Activated naive CD4-positive, alpha-beta T cell treated with anti-CD3 and anti-CD28 coated beads, Interleukin-2, amount 50 U/mL, for 16 hours (primary cell): ENCODE measurements at regions not wholly inside any gene's neighbourhood (a gene's known extent, or its start where the extent isn't known, plus 50 kb on each side); places are given as distances from the start of the nearest gene placed in this dataset.
"Not testable (repeated sequence)": the region's sequence is repeated elsewhere in the genome, so short reads cannot be mapped to it uniquely, and the experiment has no call there.

Experiments
- DNase-seq: peaks from one replicate; pipeline ENCODE4 v3.0.0-alpha.2; 2020

DNA sequence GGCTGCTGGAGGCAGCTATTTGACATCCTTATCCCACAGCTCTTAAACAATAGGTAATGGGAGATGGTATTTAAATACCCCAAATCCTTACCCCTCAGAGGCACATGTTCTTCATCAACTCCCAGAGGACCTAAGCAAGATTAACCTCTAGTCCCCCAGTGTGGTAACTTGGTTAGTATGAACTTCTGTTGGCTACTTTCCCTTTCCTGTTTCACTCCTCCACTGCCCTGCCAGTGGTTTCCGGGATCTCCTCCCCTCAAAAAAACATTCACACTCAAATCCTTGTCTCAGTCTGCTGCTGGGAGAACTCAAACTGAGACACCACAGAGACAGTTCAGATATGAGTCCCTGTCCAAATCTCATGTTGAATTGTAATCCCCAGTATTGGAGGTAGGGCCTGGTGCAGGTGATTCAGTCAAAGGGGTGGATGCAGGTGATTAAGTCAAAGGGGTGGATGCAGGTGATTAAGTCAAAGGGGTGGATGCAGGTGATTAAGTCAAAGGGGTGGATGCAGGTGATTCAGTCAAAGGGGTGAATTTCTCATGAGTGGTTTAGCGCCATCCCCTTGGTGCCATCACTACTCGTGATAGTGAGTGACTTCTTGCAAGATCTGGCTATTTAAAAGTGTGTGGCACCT lies 335.0 kb upstream of the CTNNB1 start:
- no peak for DNase-seq

DNA sequence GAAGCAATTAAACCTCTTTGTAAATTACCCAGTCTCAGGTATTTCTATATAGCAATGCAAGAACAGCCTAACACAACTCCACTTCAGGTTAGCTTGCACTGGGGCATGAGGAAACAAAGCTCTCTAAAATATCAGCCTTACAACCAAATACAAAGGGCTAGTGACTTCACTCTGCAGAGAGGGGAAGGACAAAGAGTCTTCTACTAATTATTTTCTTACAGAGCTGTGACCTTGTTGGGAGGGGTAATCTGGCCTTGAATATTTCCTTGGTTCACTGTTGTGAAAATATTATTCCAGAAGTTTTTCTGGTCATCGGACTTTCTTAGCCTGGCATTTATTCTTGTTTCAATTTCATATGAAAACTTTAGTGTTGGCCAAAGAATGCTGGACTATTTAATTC lies 334.4 kb upstream of the CTNNB1 start:
- no peak for DNase-seq

DNA sequence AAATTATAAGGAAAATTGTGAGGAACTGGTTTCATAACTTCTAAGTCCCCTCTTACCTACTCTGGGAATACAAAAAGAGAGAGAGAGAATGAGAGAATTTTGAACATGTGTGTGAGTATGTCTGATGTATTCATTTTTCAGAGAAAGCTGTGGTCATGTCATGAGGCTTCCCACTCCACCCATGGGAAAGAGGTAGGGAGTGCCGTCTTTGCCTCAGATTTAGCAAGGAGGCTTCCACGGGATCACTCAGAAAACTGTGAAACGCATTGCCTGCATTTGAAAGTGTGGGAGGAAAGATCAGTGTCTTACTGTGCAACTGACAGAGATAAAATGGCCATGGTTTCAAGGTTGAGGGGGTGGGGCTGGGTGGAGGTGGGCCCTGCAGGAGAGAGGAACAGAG lies 331.5 kb upstream of the CTNNB1 start:
- no peak for DNase-seq

DNA sequence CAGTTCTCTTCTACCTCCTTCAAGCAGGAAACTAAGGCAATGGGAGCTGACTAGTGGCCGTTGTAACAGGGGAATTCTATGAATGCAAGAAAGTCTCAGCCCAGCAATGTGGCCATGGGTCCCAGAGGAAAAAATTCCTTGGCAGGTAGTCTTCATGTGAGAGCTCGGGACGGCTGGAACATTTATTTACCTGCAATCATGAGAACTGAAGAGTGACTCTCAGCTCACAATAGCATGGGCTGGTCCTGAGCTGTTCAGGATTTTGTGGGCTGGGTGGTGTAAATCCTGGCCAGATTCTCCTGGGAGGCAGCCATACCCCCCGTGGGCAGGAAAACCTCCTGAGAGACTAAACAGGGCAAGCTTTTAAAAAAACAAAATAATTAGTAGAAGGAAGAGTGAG lies 330.3 kb upstream of the CTNNB1 start:
- DNase-seq, result no peak

DNA sequence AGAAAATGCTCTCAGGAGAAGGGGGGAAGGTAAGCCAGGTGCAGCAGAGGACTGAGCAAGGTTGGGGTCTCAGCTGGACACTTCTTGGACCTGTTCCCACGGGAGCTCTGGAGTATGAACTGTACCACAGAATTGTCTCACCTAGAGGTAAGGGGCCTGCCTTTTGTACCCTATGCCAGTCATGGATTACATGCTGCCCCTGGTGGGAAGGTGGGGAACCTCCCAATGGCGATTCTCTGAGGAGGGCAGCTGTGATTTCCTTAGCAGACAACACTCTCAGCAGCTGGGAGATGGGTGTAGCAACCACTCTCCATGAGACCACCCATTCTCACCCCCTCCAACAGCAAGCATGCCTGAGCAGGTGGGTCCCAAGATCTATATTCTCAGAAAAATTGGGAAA lies 329.4 kb upstream of the CTNNB1 start:
- no peak for DNase-seq

DNA sequence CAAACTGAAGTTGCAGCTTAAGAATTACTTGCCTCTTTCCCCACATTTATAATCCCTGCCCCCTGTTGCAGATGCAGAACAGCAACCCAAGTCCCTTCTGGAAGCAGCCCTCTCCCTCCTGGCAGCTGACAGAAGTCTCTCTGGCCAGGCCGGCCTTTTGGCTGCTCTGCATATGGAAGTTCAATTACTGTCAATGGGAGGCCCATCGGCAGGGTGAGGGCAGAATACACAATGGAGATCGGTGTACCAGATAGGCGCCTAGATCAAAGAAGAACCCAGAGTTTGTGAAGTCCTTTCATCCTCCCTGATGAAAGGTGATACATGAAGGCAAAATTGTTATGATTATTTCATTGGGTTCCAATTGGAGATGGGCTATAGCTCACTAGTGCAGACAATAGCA lies 327.9 kb upstream of the CTNNB1 start:
- no peak for DNase-seq

GRCh38 chr3:40872258-40872920 lies 326.9 kb upstream of the CTNNB1 start:
- DNase-seq, result no peak

DNA sequence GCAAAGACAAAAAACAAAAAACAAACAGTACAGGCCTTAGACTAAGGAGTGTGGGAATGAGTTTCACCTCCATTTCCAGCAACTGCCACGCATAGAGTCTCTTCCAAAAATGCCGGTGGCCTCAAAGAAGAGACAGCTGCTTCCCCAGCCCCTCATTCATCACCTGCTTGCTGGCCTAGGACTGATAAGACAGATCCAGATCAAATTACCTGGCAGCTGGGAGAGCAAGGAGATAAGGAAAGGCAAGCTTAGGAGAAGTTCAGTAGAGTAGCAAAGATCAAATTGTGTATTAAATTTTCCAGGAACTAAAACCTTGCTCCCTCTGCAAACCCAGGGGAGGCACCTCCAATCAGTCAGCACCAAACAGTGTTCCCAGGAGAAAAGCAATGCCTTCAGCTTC lies 325.8 kb upstream of the CTNNB1 start:
- no peak for DNase-seq

GRCh38 chr3:40873934-40874699 lies 325.2 kb upstream of the CTNNB1 start:
- DNase-seq, result no peak

DNA sequence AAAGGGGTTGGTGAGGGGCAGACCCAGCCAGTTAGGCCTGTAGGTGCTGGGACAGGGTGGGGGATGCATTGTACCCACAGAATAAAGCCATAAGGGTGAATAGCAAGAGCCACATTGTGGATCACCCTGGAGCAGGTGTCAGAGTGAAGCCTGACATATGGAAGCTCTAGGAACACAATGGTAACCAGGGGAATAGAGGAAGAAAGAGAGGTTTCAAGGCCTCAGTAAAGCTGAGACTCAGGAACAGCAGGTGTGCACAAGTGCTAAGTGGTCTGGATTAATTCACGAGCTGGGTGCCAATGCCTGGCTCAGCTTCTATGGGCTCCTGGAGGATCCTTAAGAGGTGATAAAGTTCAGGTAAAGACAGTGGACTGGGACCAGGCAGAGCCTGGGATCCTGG lies 323.7 kb upstream of the CTNNB1 start:
- DNase-seq, result no peak

DNA sequence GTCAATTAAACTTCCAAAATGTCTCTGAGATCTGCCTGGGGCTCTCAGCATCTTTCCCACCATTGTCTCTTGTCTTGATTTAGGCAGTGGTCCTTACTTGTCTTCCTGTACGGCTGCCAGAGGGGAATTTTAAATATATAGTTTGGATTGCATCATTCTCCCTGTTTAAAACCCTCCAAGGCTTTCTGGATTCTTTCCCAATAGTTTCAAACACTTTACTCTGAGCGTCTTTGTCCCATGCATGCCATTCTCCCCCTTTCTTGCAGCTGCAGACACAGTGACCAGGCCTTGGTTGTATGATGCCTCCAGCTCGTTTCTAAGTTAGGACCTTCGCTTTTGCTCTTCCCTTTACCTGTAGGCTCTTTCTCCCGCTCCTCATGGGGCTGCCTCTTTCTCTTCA lies 323.3 kb upstream of the CTNNB1 start:
- DNase-seq, result no peak

DNA sequence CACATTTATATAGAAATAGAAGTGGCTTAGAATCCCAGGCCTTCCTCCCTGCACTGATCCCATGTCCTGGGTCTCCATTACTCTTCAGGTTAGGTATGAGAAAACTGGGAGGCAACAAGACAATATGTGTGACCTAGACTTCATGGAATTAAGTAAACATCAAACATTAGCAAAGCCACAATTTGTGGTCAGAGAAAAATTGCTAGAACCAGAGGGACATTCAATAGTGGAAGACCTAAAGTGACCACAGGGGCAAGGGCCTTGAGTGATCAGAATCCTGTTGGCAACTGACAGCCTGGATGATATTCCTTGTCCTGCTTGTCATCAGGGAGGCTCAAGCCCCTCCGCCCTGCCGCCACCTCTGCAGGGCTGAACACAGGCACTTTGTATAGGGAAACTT lies 322.8 kb upstream of the CTNNB1 start:
- no peak for DNase-seq

DNA sequence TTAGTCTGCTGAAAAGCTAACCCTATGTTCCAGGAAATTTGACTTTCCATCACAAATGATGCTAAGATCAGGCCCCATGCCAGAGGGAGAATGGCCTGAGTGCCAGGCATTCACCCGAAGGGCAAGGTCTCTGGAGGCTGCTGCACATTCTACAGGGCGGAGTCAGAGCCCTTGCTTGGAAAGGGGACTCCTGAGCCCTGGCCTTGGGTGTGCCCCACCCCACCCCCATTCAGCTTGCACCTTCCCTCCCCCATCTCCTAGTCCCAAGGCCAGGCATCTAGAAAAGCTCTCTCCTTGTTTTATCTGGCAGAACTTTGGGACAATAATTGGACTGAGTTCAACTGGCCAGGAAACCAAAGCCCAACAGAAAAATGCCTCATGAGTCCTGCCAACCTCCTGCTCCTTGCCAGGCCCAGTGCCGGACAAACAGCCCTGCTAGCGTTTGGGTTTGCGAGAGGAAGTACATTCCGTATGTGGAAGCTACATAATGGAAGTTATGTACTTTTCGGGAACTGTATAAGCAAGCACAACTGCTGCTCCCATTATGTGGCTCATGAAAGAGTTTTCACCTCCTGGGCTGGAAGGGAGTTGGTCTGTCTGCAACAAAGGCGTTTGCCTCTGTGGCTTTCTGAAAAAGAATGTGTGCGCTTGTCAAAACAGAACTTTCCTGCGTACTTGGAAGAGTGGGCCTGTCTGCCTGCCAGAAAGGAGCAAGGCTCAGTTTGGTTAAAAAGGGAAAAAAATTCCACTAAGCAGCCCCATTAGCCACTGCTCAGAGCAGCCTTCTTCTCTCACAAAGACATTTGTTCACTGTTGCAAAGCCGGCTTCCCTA lies 321.5 kb upstream of the CTNNB1 start:
- no peak for DNase-seq

- DNase-seq, result no peak
Measured at GRCh38 chr3:40878464-40878905, 320.8 kb upstream of the CTNNB1 start.

DNA sequence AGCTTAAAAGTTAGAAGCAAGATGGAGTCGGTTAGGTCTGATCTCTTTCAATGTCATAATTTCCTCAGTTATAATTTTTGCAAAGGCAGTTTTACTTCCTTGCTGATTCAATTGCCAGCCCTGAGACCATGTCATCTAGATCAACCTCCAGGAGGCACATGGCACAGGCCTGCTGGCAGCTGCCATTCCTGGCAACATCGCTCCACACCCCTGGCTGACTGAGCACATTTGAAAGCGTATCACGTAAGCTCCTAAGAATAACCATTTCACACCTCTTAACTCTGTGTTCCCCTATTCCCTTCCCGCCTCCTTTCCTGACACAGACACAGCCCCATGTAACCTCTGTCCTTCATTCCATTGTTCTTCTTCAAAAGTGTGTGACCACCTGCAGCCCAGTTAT lies 313.9 kb upstream of the CTNNB1 start:
- no peak for DNase-seq

GRCh38 chr3:40886660-40887425 lies 312.5 kb upstream of the CTNNB1 start:
- no peak for DNase-seq

GRCh38 chr3:40891186-40891585 lies 308.1 kb upstream of the CTNNB1 start:
- DNase-seq, result no peak

- DNase-seq, result no peak
Measured at GRCh38 chr3:40895109-40895508, 304.2 kb upstream of the CTNNB1 start.

DNA sequence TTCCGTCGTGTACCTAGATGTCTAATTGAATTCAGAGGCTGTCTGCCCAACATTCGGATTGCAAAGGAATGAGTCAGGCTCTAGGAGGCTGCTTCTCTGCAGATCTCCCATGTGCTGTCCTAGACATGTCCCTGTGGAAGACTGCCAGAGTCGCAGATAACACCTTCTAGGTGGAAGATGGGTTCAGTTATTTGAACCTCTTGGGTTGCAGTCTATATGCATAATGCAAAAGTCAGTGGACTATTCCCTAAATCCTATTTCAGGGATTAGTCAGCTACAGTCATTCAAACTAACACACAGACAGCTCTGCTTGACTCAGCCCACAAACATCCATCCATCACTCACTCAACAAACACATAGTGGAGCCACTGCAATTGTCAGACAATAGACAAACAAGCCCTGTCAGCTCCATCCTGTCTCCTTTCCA lies 300.0 kb upstream of the CTNNB1 start:
- no peak for DNase-seq

GRCh38 chr3:40901298-40901697 lies 298.0 kb upstream of the CTNNB1 start:
- no peak for DNase-seq

GRCh38 chr3:40901796-40902195 lies 297.5 kb upstream of the CTNNB1 start:
- DNase-seq, result no peak

- DNase-seq, result not testable (repeated sequence)
Measured at GRCh38 chr3:40907907-40908465, 291.3 kb upstream of the CTNNB1 start.
